BLaER1 treated with 17β-estradiol and CSF1 and Interleukin-3, amounts not matched to agents 10 nM and 100 nM (cell line): ENCODE measurements at regions not wholly inside any gene's neighbourhood (a gene's known extent, or its start where the extent isn't known, plus 50 kb on each side); places are given as distances from the start of the nearest gene placed in this dataset.

Experiments used
- H3K27ac ChIP-seq, 11 experiments: shearing (Covaris generic); formaldehyde crosslinking; 2 replicates each; pipeline ENCODE4 v1.8.1; 2022
- H3K27me3 ChIP-seq, 11 experiments: shearing (Covaris generic); formaldehyde crosslinking; 2 replicates each; pipeline ENCODE4 v1.8.1; 2022
- H3K36me3 ChIP-seq, 11 experiments: shearing (Covaris generic); formaldehyde crosslinking; 2 replicates each; pipeline ENCODE4 v1.8.1; 2022
- H3K4me1 ChIP-seq, 10 experiments: shearing (Covaris generic); formaldehyde crosslinking; 2 replicates each; pipeline ENCODE4 v1.8.1; 2022
- H3K4me2 ChIP-seq, 11 experiments: shearing (Covaris generic); formaldehyde crosslinking; 2 replicates each; pipeline ENCODE4 v1.8.1; 2022
- H3K4me3 ChIP-seq, 10 experiments: shearing (Covaris generic); formaldehyde crosslinking; 2 replicates each; pipeline ENCODE4 v1.8.1; 2022
- H3K9ac ChIP-seq, 11 experiments: shearing (Covaris generic); formaldehyde crosslinking; 2 replicates each; pipeline ENCODE4 v1.8.1; 2022
- H3K9me3 ChIP-seq, 11 experiments: shearing (Covaris generic); formaldehyde crosslinking; replicated peaks in 1 of 11; 2 replicates each; pipeline ENCODE4 v1.8.1; 2022
- H4K20me1 ChIP-seq, 11 experiments: shearing (Covaris generic); formaldehyde crosslinking; 2 replicates each; pipeline ENCODE4 v1.8.1; 2022
- Cebpa-rat ChIP-seq, 11 experiments: shearing (Covaris generic); IDR thresholded peaks; 2 replicates each; pipeline ENCODE4 v1.8.1; 2022

- H3K4me2 ChIP-seq: no peak overlapping the region
- no peak overlapping the region for H3K27ac ChIP-seq
- no peak for TF ChIP-seq Cebpa-rat (IDR thresholded peaks at IDR 0.05)
These were observed 171.4 kb downstream of the PTN start for GRCh38 chr7:137172105-137172590.

GRCh38 chr7:137169282-137169698 is 174.2 kb downstream of the PTN start:
- Histone ChIP-seq H3K36me3 (no peaks in the 10 kb centered on the region), H3K4me2 (no peak overlapping the region), H3K4me3 (no peak overlapping the region), H3K4me1 (peaks cover 0 to 5% (median 0%) of the 10 kb centered on the region in 10 experiments; a peak in 2 of 20 replicates), H3K27ac (no peak overlapping the region), H3K9me3 (no peaks in the 10 kb centered on the region), H4K20me1 (no peaks in the 10 kb centered on the region), H3K9ac (no peak overlapping the region), H3K27me3 (no peaks in the 10 kb centered on the region)
- TF ChIP-seq Cebpa-rat (IDR thresholded peaks at IDR 0.05): no peak

More at GRCh38 chr7:137172105-137172590, 171.4 kb downstream of the PTN start:
- H3K27me3 ChIP-seq: no peaks in the 10 kb centered on the region
- H3K9ac ChIP-seq: no peak overlapping the region
- H3K4me3 ChIP-seq: no peak overlapping the region
- no peaks in the 10 kb centered on the region for H3K4me1 ChIP-seq
- H4K20me1 ChIP-seq: no peaks in the 10 kb centered on the region
- H3K9me3 ChIP-seq: no peaks in the 10 kb centered on the region
- H3K36me3 ChIP-seq: no peaks in the 10 kb centered on the region

GRCh38 chr7:137167609-137168008 is 175.9 kb downstream of the PTN start:
- Histone ChIP-seq H3K27me3 (no peaks in the 10 kb centered on the region), H3K4me2 (no peak overlapping the region), H3K36me3 (no peaks in the 10 kb centered on the region), H3K27ac (no peak overlapping the region), H3K9me3 (no peaks in the 10 kb centered on the region), H4K20me1 (no peaks in the 10 kb centered on the region), H3K4me1 (peaks cover 0 to 5% (median 0%) of the 10 kb centered on the region in 10 experiments; a peak in 2 of 20 replicates), H3K4me3 (no peak overlapping the region), H3K9ac (no peak overlapping the region)
- TF ChIP-seq Cebpa-rat (IDR thresholded peaks at IDR 0.05): no peak

GRCh38 chr7:137166363-137166762 is 177.2 kb downstream of the PTN start:
- Histone ChIP-seq H3K4me1 (peaks cover 0 to 5% (median 0%) of the 10 kb centered on the region in 10 experiments; a peak in 2 of 20 replicates), H3K4me3 (no peak overlapping the region), H3K4me2 (no peak overlapping the region), H3K9ac (no peak overlapping the region), H3K27ac (no peak overlapping the region), H4K20me1 (no peaks in the 10 kb centered on the region), H3K9me3 (no peaks in the 10 kb centered on the region), H3K27me3 (no peaks in the 10 kb centered on the region), H3K36me3 (no peaks in the 10 kb centered on the region)
- TF ChIP-seq Cebpa-rat (IDR thresholded peaks at IDR 0.05): no peak

- no peak for TF ChIP-seq Cebpa-rat (IDR thresholded peaks at IDR 0.05)
- Histone ChIP-seq H3K27ac (no peak overlapping the region), H3K4me3 (no peak overlapping the region), H3K4me2 (no peak overlapping the region), H3K9ac (no peak overlapping the region), H3K36me3 (no peaks in the 10 kb centered on the region), H4K20me1 (no peaks in the 10 kb centered on the region), H3K4me1 (peaks cover 0 to 5% (median 0%) of the 10 kb centered on the region in 10 experiments; a peak in 2 of 20 replicates), H3K9me3 (no peaks in the 10 kb centered on the region), H3K27me3 (no peaks in the 10 kb centered on the region)
These were observed 177.7 kb downstream of the PTN start for GRCh38 chr7:137165786-137166185.

- H3K9me3 ChIP-seq: no peaks in the 10 kb centered on the region
These were observed 178.3 kb downstream of the PTN start for GRCh38 chr7:137165241-137165640.

GRCh38 chr7:137164251-137164650 is 179.3 kb downstream of the PTN start:
- no peaks in the 10 kb centered on the region for H4K20me1 ChIP-seq
- no peak overlapping the region for H3K9ac ChIP-seq
- H3K27me3 ChIP-seq: no peaks in the 10 kb centered on the region
- no peak overlapping the region for H3K27ac ChIP-seq
- H3K9me3 ChIP-seq: no peaks in the 10 kb centered on the region
- H3K36me3 ChIP-seq: no peaks in the 10 kb centered on the region
- H3K4me3 ChIP-seq: no peak overlapping the region
- H3K4me1 ChIP-seq: peaks cover 0 to 5% (median 0%) of the 10 kb centered on the region in 10 experiments; a peak in 2 of 20 replicates
- H3K4me2 ChIP-seq: no peak overlapping the region
- TF ChIP-seq Cebpa-rat (IDR thresholded peaks at IDR 0.05): no peak

More at GRCh38 chr7:137165241-137165640, 178.3 kb downstream of the PTN start:
- Histone ChIP-seq H3K4me1 (peaks cover 0 to 5% (median 0%) of the 10 kb centered on the region in 10 experiments; a peak in 2 of 20 replicates), H4K20me1 (no peaks in the 10 kb centered on the region), H3K27me3 (no peaks in the 10 kb centered on the region), H3K27ac (no peak overlapping the region), H3K4me2 (no peak overlapping the region), H3K36me3 (no peaks in the 10 kb centered on the region), H3K4me3 (no peak overlapping the region), H3K9ac (no peak overlapping the region)
- no peak for TF ChIP-seq Cebpa-rat (IDR thresholded peaks at IDR 0.05)

- Histone ChIP-seq H3K4me2 (no peak overlapping the region), H3K9ac (no peak overlapping the region), H3K4me3 (no peak overlapping the region), H3K36me3 (no peaks in the 10 kb centered on the region), H3K9me3 (no peaks in the 10 kb centered on the region), H3K27me3 (no peaks in the 10 kb centered on the region), H3K27ac (no peak overlapping the region), H3K4me1 (no peaks in the 10 kb centered on the region), H4K20me1 (no peaks in the 10 kb centered on the region)
- TF ChIP-seq Cebpa-rat (IDR thresholded peaks at IDR 0.05): no peak
These were observed 183.3 kb downstream of the PTN start for GRCh38 chr7:137160236-137160635.

- no peak for TF ChIP-seq Cebpa-rat (IDR thresholded peaks at IDR 0.05)
- Histone ChIP-seq H3K4me1 (no peaks in the 10 kb centered on the region), H3K9ac (no peak overlapping the region), H3K4me2 (no peak overlapping the region), H3K27me3 (no peaks in the 10 kb centered on the region), H3K27ac (no peak overlapping the region), H3K9me3 (no peaks in the 10 kb centered on the region), H3K36me3 (no peaks in the 10 kb centered on the region), H4K20me1 (no peaks in the 10 kb centered on the region), H3K4me3 (no peak overlapping the region)
These were observed 186.3 kb downstream of the PTN start for GRCh38 chr7:137157256-137157655.

- Histone ChIP-seq H3K4me3 (no peak overlapping the region), H3K27me3 (no peaks in the 10 kb centered on the region), H3K27ac (no peak overlapping the region), H3K9ac (no peak overlapping the region), H3K36me3 (no peaks in the 10 kb centered on the region), H3K9me3 (no peaks in the 10 kb centered on the region), H3K4me2 (no peak overlapping the region), H3K4me1 (no peaks in the 10 kb centered on the region), H4K20me1 (no peaks in the 10 kb centered on the region)
- no peak for TF ChIP-seq Cebpa-rat (IDR thresholded peaks at IDR 0.05)
These were observed 191.9 kb downstream of the PTN start for GRCh38 chr7:137151690-137152052.
